Fibroblast of gingiva (primary cell): ENCODE measurements at regions not wholly inside any gene's neighbourhood (a gene's known extent, or its start where the extent isn't known, plus 50 kb on each side); places are given as distances from the start of the nearest gene placed in this dataset.
A peak's percentile ranks its signal among the peaks of the same experiment; 100 is the strongest.
"Not testable (repeated sequence)": the region's sequence is repeated elsewhere in the genome, so short reads cannot be mapped to it uniquely, and the experiment has no call there.

Source experiments
- DNase-seq: peaks from one replicate; pipeline ENCODE4 v3.0.0-alpha.2; 2011; ENCODE audit warnings: low read depth

- DNase-seq: not testable (repeated sequence)
These were observed 110.3 kb downstream of the NPIPB11 start for GRCh38 chr16:29296176-29296575.

- not testable (repeated sequence) for DNase-seq
These were observed 111.3 kb downstream of the NPIPB11 start for GRCh38 chr16:29294951-29295795.

- DNase-seq: not testable (repeated sequence)
These were observed 112.0 kb downstream of the NPIPB11 start for GRCh38 chr16:29294400-29294933.

- not testable (repeated sequence) for DNase-seq
These were observed 113.0 kb downstream of the NPIPB11 start for GRCh38 chr16:29293545-29293944.

GRCh38 chr16:29292952-29293471 lies 113.5 kb downstream of the NPIPB11 start:
- not testable (repeated sequence) for DNase-seq

- not testable (repeated sequence) for DNase-seq
These were observed 114.9 kb downstream of the NPIPB11 start for GRCh38 chr16:29291329-29292271.

- peak; percentile 94 for DNase-seq
These were observed 115.8 kb downstream of the NPIPB11 start for GRCh38 chr16:29290631-29291247.

GRCh38 chr16:29289516-29290239 lies 116.8 kb downstream of the NPIPB11 start:
- DNase-seq: not testable (repeated sequence)

- peak; percentile 37 for DNase-seq
These were observed 117.6 kb downstream of the NPIPB11 start for GRCh38 chr16:29288711-29289474.

DNA sequence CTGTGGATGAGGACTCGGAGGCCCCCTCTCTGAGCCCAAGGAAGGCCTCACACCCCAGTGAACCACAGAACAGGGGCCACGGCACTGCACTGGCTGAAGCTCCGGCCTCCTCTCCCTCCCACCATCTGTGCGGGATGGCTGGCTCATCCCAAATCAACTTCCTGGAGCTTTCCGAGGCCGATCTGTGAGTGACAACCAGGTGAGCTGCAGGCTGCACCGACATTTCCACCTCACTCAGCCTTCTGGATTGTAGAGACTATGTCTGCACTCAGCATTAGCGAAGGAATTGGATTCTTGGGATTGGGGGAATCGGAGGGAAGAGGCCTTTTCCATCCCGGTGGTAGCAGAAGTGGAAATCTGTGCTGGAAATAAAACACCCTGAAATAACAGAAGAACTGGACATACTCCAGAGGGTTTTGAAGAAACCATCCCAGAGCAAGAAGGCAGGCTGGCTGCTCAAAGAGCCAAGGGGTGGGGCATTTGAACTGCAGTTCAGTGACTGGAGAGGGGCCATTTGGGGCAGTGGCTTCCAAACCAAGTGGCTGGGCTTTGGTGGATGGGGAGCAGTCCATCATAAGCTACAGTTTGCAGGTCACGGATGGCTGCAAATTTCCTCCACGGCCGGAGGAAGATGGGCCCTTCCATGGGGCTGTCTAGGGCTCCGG lies 118.5 kb downstream of the NPIPB11 start:
- peak; percentile 60 for DNase-seq

DNA sequence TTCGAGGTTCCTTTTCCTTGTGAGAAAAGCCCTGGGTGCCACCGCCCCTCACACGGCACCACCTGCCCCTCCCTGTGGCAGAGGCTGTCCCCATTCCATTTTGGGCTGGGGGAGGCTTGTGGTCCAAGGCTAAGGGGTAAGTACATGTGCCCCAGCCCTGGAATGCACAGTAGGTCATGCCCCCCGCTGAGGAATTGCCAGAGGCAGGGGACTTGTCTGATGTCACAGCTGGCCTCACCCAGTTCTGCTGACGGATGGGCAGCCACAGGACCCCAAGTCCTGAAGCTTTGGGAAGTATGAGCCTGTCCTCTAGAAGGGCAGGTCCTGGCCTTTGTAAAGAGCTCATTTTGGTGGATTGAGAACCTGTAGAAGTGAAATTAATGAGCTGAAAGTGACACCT lies 119.3 kb downstream of the NPIPB11 start:
- DNase-seq: not testable (repeated sequence)

GRCh38 chr16:29286796-29287195 lies 119.7 kb downstream of the NPIPB11 start:
- DNase-seq: not testable (repeated sequence)

DNA sequence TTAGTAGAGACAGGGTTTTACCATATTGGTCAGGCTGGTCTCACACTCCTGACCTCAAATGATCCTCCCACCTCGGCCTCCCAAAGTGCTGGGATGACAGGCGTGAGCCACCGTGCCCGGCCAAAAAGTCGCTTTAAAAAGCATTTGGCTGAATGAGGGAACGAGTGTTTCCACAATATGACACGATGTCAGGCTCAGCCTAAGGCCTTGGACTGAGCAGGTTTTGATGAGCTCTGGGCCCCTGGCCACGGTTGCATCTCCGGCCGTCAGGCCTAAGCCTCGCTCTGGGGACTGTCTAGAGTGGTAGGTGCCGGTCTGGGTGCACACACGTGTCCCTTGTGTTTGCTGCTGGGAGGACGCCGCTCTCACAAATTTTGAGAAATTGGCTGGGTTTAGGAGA lies 120.3 kb downstream of the NPIPB11 start:
- DNase-seq: not testable (repeated sequence)

DNA sequence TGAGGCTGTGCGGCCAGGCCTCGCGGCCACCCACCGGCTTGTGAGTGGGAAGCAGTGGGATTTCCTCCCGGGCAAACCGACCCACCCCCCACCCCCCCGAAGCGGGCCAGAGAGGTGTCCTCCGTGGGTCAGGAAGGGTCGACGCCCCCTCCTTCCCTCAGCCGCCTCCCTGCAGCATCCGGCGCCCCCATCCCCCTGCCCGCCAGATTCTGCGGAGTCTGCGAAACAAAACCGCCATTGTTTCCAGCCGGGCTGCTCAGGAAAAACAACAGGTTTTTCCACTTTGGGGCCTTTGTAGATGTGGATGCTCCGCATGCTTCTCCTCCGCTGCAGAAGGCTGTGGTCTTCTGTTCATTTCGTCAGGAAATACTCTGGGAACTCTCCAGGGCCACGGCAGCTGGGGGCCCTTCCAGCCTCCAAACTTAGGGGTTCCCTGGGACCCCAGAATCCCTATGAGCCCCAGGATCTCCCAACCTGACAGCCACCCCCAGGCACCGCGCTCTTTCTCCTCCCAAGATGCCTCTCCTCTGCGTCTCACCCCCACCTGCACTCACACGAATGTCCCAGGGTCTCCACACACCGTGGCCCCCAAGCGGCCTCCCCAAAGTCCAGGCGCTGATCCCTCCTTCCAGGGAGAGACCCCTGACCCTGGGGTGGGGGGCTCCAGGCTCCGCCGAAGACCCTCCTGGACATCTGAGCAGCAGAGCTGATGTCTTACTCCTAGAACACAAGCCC lies 121.2 kb downstream of the NPIPB11 start:
- not testable (repeated sequence) for DNase-seq

- not testable (repeated sequence) for DNase-seq
These were observed 121.8 kb downstream of the NPIPB11 start for GRCh38 chr16:29284723-29285122.

DNA sequence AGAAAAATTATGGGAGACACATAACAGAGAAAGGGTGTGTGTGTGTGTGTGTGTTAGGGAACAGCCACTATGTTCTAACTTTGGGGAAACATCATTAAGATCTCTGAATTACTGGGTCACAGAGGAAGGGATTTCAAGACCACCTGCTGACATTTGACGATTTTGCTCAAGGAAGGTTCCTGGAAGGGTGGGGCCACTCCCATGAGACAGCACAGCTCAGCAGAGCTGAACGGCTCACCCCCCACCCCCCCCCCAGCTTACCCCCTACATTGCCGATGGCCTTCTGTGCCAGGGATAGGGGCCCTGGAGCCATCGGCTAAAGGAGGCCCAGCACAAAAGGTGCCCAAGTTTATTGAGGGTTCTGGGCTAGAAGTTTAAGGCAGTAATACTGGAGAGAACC lies 122.4 kb downstream of the NPIPB11 start:
- DNase-seq: not testable (repeated sequence)

GRCh38 chr16:29278097-29278871 lies 128.2 kb downstream of the NPIPB11 start:
- not testable (repeated sequence) for DNase-seq

DNA sequence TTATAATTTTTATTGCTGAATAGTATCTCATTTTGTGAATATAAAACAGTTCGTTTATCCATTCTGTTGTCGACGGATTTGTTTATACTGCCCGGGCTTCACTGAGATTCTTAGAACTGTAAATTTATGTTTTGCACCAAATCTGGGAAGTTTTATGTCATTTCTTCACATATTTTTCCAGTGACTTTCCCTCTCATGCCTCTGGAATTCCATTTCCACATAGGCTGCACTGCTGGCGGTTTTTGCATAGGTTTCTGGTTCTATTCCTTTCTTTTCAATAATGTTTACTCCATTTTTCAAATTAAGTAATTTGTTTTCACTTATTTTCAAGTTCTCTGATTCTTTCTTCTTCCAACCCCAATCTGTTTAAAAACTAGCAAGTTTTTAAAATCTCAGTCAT lies 130.1 kb downstream of the NPIPB11 start:
- DNase-seq: peak; percentile 46
